HFFc6 (cell line): ENCODE measurements at regions not wholly inside any gene's neighbourhood (a gene's known extent, or its start where the extent isn't known, plus 50 kb on each side); places are given as distances from the start of the nearest gene placed in this dataset.

Source experiments
- DNase-seq: peaks from one replicate; pipeline ENCODE4 v3.0.0-alpha.2; 2018
- H3K27ac Mint-ChIP-seq: 2 replicates; pipeline ENCODE4 v1.8.0; 2020; ENCODE audit warnings: mild to moderate bottlenecking, mixed read lengths
- H3K27me3 Mint-ChIP-seq: 2 replicates; pipeline ENCODE4 v1.8.0; 2021; ENCODE audit warnings: mild to moderate bottlenecking, moderate library complexity, mixed read lengths; ENCODE audit not compliant: insufficient read depth
- H3K36me3 Mint-ChIP-seq: 2 replicates; pipeline ENCODE4 v1.8.0; 2021; ENCODE audit warnings: low read depth, mixed read lengths
- H3K4me1 Mint-ChIP-seq: 2 replicates; pipeline ENCODE4 v1.8.0; 2020; ENCODE audit warnings: low read depth, mixed read lengths
- H3K4me3 Mint-ChIP-seq: 2 replicates; pipeline ENCODE4 v1.8.0; 2020; ENCODE audit warnings: mild to moderate bottlenecking, moderate library complexity, mixed read lengths
- H3K9me3 Mint-ChIP-seq: 2 replicates; pipeline ENCODE4 v1.8.0; 2020; ENCODE audit warnings: mild to moderate bottlenecking, mixed read lengths
- TF ChIP-seq, protein P1 (sequence below): fragments of 200-600 bp; sonication (generic); IDR thresholded peaks from 2 replicates; pipeline ENCODE4 v1.5.0; 2021; ENCODE audit warnings: antibody characterized with exemption, mild to moderate bottlenecking

DNA sequence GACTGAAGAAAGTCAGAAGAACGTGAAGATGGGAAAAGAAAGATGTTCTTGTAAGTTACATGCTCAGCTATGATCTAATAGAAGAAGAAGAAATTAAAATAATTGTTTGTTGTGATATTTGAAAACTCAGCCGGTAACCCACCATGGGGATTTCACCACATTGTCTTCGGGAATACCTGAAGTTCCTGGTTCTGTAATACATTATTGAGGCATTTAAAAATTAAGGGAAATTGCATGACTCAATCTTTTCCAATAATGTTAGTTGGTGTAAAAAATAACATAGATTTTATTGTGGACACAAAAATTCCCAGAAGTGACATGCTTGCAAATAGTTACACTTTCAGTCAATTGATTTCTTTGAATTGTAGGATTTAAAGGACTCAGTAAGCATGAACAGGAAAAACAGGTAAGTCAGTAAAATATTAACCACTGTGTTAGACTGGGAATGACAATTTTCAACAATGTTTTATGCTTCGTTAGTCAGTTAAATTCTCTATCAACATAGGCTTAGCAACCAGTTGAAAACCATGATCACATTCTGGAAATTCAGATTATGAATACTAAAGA is 745.1 kb downstream of the LTN1 start:
- Mint-ChIP-seq H3K27ac (no peak overlapping the region), H3K4me3 (no peak overlapping the region), H3K27me3 (no peaks in the 10 kb centered on the region), H3K4me1 (peaks cover 22% of the 10 kb centered on the region), H3K9me3 (no peaks in the 10 kb centered on the region), H3K36me3 (peaks cover 5% of the 10 kb centered on the region; the same call in 1 of the 2 replicates)
- no peak for DNase-seq
- TF ChIP-seq, protein P1, sequence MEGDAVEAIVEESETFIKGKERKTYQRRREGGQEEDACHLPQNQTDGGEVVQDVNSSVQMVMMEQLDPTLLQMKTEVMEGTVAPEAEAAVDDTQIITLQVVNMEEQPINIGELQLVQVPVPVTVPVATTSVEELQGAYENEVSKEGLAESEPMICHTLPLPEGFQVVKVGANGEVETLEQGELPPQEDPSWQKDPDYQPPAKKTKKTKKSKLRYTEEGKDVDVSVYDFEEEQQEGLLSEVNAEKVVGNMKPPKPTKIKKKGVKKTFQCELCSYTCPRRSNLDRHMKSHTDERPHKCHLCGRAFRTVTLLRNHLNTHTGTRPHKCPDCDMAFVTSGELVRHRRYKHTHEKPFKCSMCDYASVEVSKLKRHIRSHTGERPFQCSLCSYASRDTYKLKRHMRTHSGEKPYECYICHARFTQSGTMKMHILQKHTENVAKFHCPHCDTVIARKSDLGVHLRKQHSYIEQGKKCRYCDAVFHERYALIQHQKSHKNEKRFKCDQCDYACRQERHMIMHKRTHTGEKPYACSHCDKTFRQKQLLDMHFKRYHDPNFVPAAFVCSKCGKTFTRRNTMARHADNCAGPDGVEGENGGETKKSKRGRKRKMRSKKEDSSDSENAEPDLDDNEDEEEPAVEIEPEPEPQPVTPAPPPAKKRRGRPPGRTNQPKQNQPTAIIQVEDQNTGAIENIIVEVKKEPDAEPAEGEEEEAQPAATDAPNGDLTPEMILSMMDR: no peak

DNA sequence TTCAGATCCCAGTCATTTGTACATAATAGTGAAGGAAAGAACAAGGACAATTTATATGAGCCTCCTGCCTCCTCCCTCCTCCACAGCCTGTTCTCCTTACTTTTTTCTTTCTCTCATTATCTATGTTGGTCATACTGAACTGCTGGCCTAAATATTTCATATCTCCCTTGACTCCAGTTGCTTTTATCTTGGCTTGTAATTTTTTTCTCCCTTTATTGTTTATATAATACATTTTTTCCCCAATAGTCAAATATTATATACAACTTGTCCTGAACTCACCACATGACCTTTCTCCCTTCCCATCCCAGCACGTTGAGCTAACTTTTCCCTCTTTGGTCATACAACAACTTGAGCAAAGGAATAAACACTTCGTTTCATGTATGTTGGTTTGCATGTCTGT is 752.1 kb downstream of the LTN1 start:
- peaks cover 22% of the 10 kb centered on the region for H3K4me1 Mint-ChIP-seq
- DNase-seq: no peak

DNA sequence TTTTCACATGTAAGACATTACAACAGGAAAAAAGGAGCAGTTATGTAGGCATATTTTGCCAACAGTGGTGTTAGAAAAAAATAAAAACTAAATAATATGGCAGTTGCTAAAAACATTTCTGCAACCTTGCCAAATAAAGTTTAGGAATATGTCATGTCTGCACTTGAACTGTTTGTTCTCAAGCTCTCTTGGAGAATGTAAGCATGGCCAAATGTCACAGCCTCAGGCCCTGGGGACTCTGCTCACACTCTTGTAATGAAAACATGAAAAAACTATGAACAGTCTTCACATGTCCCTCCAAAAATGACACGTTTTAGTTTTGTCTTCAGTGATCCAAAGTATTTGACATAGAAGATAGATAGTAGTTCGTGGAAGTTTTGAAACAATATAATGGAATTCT is 753.3 kb downstream of the LTN1 start:
- H3K4me1 Mint-ChIP-seq: peaks cover 22% of the 10 kb centered on the region
- H3K9me3 Mint-ChIP-seq: no peaks in the 10 kb centered on the region
- H3K27me3 Mint-ChIP-seq: no peaks in the 10 kb centered on the region
- H3K4me3 Mint-ChIP-seq: no peak overlapping the region
- H3K27ac Mint-ChIP-seq: no peak overlapping the region
- TF ChIP-seq, protein P1: no peak
- no peaks in the 10 kb centered on the region for H3K36me3 Mint-ChIP-seq
- DNase-seq: no peak

More for the DNA sequence above, 752.1 kb downstream of the LTN1 start:
- Mint-ChIP-seq H3K9me3 (no peaks in the 10 kb centered on the region), H3K27me3 (no peaks in the 10 kb centered on the region), H3K4me3 (no peak overlapping the region), H3K27ac (peak overlapping the region; percentile 5; the same call in 1 of the 2 replicates), H3K36me3 (no peaks in the 10 kb centered on the region)
- TF ChIP-seq, protein P1: no peak

DNA sequence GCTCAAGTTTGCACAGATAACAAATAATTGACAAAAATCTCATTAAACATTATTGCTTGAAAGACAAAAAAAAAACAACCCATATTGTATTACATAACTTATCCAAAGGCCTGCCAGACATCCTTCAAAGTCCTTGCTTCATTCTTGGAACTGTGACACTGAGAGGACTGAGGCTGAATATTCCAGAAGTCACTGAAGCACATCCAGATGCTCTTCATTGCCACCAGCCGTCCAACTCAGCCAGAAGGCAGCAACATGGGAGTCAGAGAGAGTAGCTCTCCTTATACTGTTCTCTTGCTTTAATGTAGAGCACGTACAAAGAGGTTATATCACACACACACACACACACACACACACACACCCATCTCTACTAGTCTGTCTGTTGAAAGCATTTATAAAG is 755.0 kb downstream of the LTN1 start:
- Mint-ChIP-seq H3K27me3 (no peaks in the 10 kb centered on the region), H3K4me3 (no peak overlapping the region), H3K27ac (no peak overlapping the region), H3K4me1 (peaks cover 22% of the 10 kb centered on the region), H3K9me3 (no peaks in the 10 kb centered on the region), H3K36me3 (0 out of 2 replicates have a peak, but pooled peaks cover 8% of the 10 kb centered on the region)
- DNase-seq: no peak
- TF ChIP-seq, protein P1: no peak

DNA sequence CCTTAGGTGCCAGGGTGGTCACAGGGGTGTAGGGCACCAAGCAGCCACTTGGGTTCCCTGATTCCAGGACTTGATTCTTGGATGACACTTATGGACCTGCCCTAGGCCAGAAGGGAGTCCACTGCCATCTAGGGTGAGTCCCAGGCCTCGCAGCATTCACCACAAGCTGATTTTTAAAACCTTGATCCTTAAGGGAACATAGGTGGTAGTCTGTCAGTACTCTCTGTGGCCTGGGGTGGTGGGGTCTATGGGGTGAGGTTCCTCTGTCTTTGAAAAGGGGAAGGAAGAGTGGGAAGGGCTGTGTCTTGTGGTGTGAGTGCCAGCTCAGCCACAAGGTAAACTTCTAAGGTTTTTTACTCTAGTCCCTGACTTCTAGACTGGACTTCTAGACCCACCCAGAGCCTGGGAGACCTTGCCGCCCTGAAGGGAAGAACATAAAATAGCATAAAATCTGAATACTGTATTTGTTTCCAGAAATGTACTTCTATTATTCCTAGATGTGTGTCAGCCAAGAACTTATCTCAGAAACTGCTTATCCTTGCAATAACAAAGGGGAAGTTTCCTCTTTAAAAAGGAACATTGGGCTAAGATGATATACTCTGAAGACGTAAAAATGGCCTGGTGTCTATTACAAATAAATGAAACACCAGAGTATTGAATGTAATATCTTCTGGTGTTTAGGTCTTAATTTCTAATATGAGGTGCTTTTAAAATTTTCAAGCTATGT is 757.3 kb downstream of the LTN1 start:
- Mint-ChIP-seq H3K27me3 (no peaks in the 10 kb centered on the region), H3K36me3 (0 out of 2 replicates have a peak, but pooled peaks cover 8% of the 10 kb centered on the region), H3K27ac (no peak overlapping the region), H3K4me1 (peaks cover 30% of the 10 kb centered on the region), H3K9me3 (no peaks in the 10 kb centered on the region), H3K4me3 (no peak overlapping the region)
- TF ChIP-seq, protein P1: peak; percentile 63
- peak; percentile 20 for DNase-seq
